ENCODE measurements at regions not wholly inside any gene's neighbourhood (a gene's known extent, or its start where the extent isn't known, plus 50 kb on each side); places are given as distances from the start of the nearest gene placed in this dataset.

GRCh38 chr2:6675791-6676190 lies 189.9 kb downstream of the CMPK2 start:
- TF ChIP-seq CTCF (conservative IDR thresholded peaks at IDR 0.05) = no peak
- no peak for TF ChIP-seq ZFX (IDR thresholded peaks at IDR 0.05)
